Right lobe of liver (tissue), 6 donors: ENCODE measurements at regions not wholly inside any gene's neighbourhood (a gene's known extent, or its start where the extent isn't known, plus 50 kb on each side); places are given as distances from the start of the nearest gene placed in this dataset.

Experiments
- ATAC-seq, 4 donors: fragments of 200-7000 bp; cut with Tn5 transposase; one replicate each; pipeline ENCODE4 v1.9.1; 2020; ENCODE audit warnings: mild to moderate bottlenecking in 4 of 4, moderate library complexity in 4 of 4
- DNase-seq, 3 donors: peaks; one replicate each; pipeline ENCODE4 v3.0.0-alpha.2; 2020
- H3K27ac ChIP-seq, 3 donors: fragments of 200-600 bp; one replicate each; pipeline ENCODE4 v1.8.0; 2022
- H3K27me3 ChIP-seq, 2 donors: fragments of 200-600 bp; one replicate each; pipeline ENCODE4 v1.8.0; 2022
- H3K36me3 ChIP-seq, 4 donors: fragments of 200-600 bp; sonication (generic) in 1 of 4; one replicate each; pipeline versions ENCODE4 v1.5.1 to v1.8.0; 2017 to 2022; ENCODE audit warnings: control low read depth in 1 of 4
- H3K4me1 ChIP-seq, 4 donors: fragments of 200-600 bp; sonication (generic) in 1 of 4; one replicate each; pipeline versions ENCODE4 v1.5.1 to v1.8.0; 2017 to 2022; ENCODE audit warnings: control low read depth in 1 of 4
- H3K4me3 ChIP-seq, 3 donors: fragments of 200-600 bp; one replicate each; pipeline ENCODE4 v1.8.0; 2022
- H3K9me3 ChIP-seq, 4 donors: fragments of 200-600 bp; sonication (generic) in 1 of 4; one replicate each; pipeline versions ENCODE4 v1.5.1 to v1.8.0; 2017 to 2022; ENCODE audit warnings: control low read depth in 1 of 4
- CTCF ChIP-seq, 4 donors: fragments of 200-600 bp in 3 of 4; fragments of 450-650 bp in 1 of 4; IDR thresholded peaks; one replicate each; pipeline versions ENCODE4 v1.5.1 to v1.8.0; 2016 to 2022; ENCODE audit warnings: antibody characterized with exemption in 4 of 4, mild to moderate bottlenecking in 2 of 4
- POLR2A ChIP-seq: fragments of 450-650 bp; IDR thresholded peaks from one replicate; pipeline ENCODE4 v1.6.1; 2017; ENCODE audit warnings: antibody characterized with exemption, mild to moderate bottlenecking
- WGBS: methylation state at CpG from one replicate; pipeline ENCODE4 v1.1.6; 2018; ENCODE audit warnings: low coverage, low lambda C conversion rate; ENCODE audit not compliant: insufficient coverage; ENCODE audit errors: missing lambda C conversion rate; 5-methylcytosine and 5-hydroxymethylcytosine counted together
- intact Hi-C, 2 donors: fragments of 100-400 bp; cut with DNase I; formaldehyde crosslinking; loops; one replicate each; pipeline versions ENCODE4 v1.11.2 to v1.14.1; 2022
- donor health status: DM: no; HTN: yes; CAD: no.
- donor health status: DM: no; HTN: no; CAD: no.
- donor health status: DM: no; HTN: no; CAD: no.
- donor health status: DM: no; HTN: yes; CAD: no.
- donor health status: DM: no; HTN: yes; CAD: no.

GRCh38 chr7:156220078-156220605 lies 407.9 kb upstream of the SHH start:
- Histone ChIP-seq H3K27ac (no peak overlapping the region), H3K9me3 (no peaks in the 10 kb centered on the region), H3K4me1 (no peaks in the 10 kb centered on the region), H3K27me3 (no peaks in the 10 kb centered on the region), H3K4me3 (no peak overlapping the region), H3K36me3 (no peaks in the 10 kb centered on the region)
- TF ChIP-seq CTCF (IDR thresholded peaks at IDR 0.05) (no peak), POLR2A (no peak)
- ATAC-seq = no peak
- peak in 1 of 3 donors; percentile 1 for DNase-seq
- 68% methylated on average over 7 of the region's 16 CpGs for WGBS
- intact Hi-C loops = no loop called here

GRCh38 chr7:156219307-156220077 lies 407.2 kb upstream of the SHH start:
- WGBS = 65% methylated on average over 11 of the region's 18 CpGs
- Histone ChIP-seq H3K27me3 (no peaks in the 10 kb centered on the region), H3K4me3 (no peak overlapping the region), H3K27ac (no peak overlapping the region), H3K4me1 (no peaks in the 10 kb centered on the region), H3K36me3 (no peaks in the 10 kb centered on the region), H3K9me3 (no peaks in the 10 kb centered on the region)
- ATAC-seq (no peak), DNase-seq (no peak)
- TF ChIP-seq CTCF (IDR thresholded peaks at IDR 0.05) (no peak), POLR2A (no peak)
- intact Hi-C loops = no loop called here

GRCh38 chr7:156218544-156219306 lies 406.5 kb upstream of the SHH start:
- TF ChIP-seq POLR2A = no peak
- TF ChIP-seq CTCF (IDR thresholded peaks at IDR 0.05) = no peak
- Histone ChIP-seq H3K9me3 (no peaks in the 10 kb centered on the region), H3K36me3 (no peaks in the 10 kb centered on the region), H3K27ac (no peak overlapping the region), H3K4me1 (no peaks in the 10 kb centered on the region), H3K27me3 (no peaks in the 10 kb centered on the region), H3K4me3 (no peak overlapping the region)
- DNase-seq (no peak), ATAC-seq (no peak)
- 51% methylated on average over 7 of the region's 13 CpGs for WGBS
- intact Hi-C loops = no loop called here

- ATAC-seq (no peak), DNase-seq (no peak)
- no peak overlapping the region for H3K27ac ChIP-seq
- no peaks in the 10 kb centered on the region for H3K4me1 ChIP-seq
- 65% methylated on average over 6 of the region's 6 CpGs for WGBS
- no peaks in the 10 kb centered on the region for H3K27me3 ChIP-seq
- H3K4me3 ChIP-seq = no peak overlapping the region
- intact Hi-C loops = no loop called here
- no peaks in the 10 kb centered on the region for H3K9me3 ChIP-seq
- H3K36me3 ChIP-seq = no peaks in the 10 kb centered on the region
- TF ChIP-seq CTCF (IDR thresholded peaks at IDR 0.05) (no peak), POLR2A (no peak)
Measured at GRCh38 chr7:156217803-156218202, 405.5 kb upstream of the SHH start.
